ENCODE measurements at regions not wholly inside any gene's neighbourhood (a gene's known extent, or its start where the extent isn't known, plus 50 kb on each side); places are given as distances from the start of the nearest gene placed in this dataset.

- Histone ChIP-seq H3K27me3 (replicated peaks in 1 of 7) (peaks cover 0 to 32% (median 0%) of the 10 kb centered on the region in 7 donors), H3K9me3 (no peaks in the 10 kb centered on the region), H3K27ac (no peak overlapping the region), H3K4me3 (no peak overlapping the region), H3K36me3 (no peaks in the 10 kb centered on the region), H3K4me1 (no peaks in the 10 kb centered on the region)
- 74 to 80% (median 76%) methylated on average over 5 to 7 of the region's 7 CpGs for WGBS, 5 donors
- no peak for DNase-seq
- TF ChIP-seq CTCF (IDR thresholded peaks at IDR 0.05 in 8 of 11, conservative IDR thresholded peaks at IDR 0.05 in 3 of 11) (no peak), POLR2AphosphoS5 (IDR thresholded peaks at IDR 0.05) (no peak), POLR2A (IDR thresholded peaks at IDR 0.05) (no peak)
- intact Hi-C loops (cut with DNase I; ENCODE audit: low total_unique reads), result no loop called here
Measured at GRCh38 chr5:1965925-1966324, 83.2 kb upstream of the IRX4 start.

GRCh38 chr5:1963941-1964451 is 81.3 kb upstream of the IRX4 start:
- H3K4me1 ChIP-seq, result no peaks in the 10 kb centered on the region
- H3K4me3 ChIP-seq, result no peak overlapping the region
- H3K9me3 ChIP-seq, result no peaks in the 10 kb centered on the region
- no peak for DNase-seq
- WGBS, 5 donors, result 70 to 88% (median 81%) methylated on average over 9 to 14 of the region's 14 CpGs
- intact Hi-C loops (cut with DNase I; ENCODE audit: low total_unique reads), result no loop called here
- no peaks in the 10 kb centered on the region for H3K36me3 ChIP-seq
- no peak overlapping the region for H3K27ac ChIP-seq
- TF ChIP-seq POLR2AphosphoS5 (IDR thresholded peaks at IDR 0.05), result no peak
- TF ChIP-seq CTCF (IDR thresholded peaks at IDR 0.05 in 8 of 11, conservative IDR thresholded peaks at IDR 0.05 in 3 of 11), result no peak
- TF ChIP-seq POLR2A (IDR thresholded peaks at IDR 0.05), result no peak
- peaks cover 0 to 42% (median 0%) of the 10 kb centered on the region in 7 donors for H3K27me3 ChIP-seq (replicated peaks in 1 of 7)

GRCh38 chr5:1963358-1963757 is 80.6 kb upstream of the IRX4 start:
- TF ChIP-seq CTCF (IDR thresholded peaks at IDR 0.05 in 8 of 11, conservative IDR thresholded peaks at IDR 0.05 in 3 of 11) (no peak), POLR2AphosphoS5 (IDR thresholded peaks at IDR 0.05) (no peak), POLR2A (IDR thresholded peaks at IDR 0.05) (no peak)
- no peak for DNase-seq

GRCh38 chr5:1962619-1963355 is 80.1 kb upstream of the IRX4 start:
- Histone ChIP-seq H3K27me3 (replicated peaks in 1 of 7) (peaks cover 0 to 50% (median 0%) of the 10 kb centered on the region in 7 donors), H3K27ac (no peak overlapping the region), H3K36me3 (no peaks in the 10 kb centered on the region), H3K4me3 (no peak overlapping the region), H3K4me1 (no peaks in the 10 kb centered on the region), H3K9me3 (no peaks in the 10 kb centered on the region)
- intact Hi-C loops (cut with DNase I; ENCODE audit: low total_unique reads), result no loop called here
- TF ChIP-seq POLR2AphosphoS5 (IDR thresholded peaks at IDR 0.05), result no peak
- TF ChIP-seq POLR2A (IDR thresholded peaks at IDR 0.05), result no peak
- TF ChIP-seq CTCF (IDR thresholded peaks at IDR 0.05 in 8 of 11, conservative IDR thresholded peaks at IDR 0.05 in 3 of 11), result no peak
- 80 to 91% (median 83%) methylated on average over 13 of the region's 13 CpGs for WGBS, 5 donors
- DNase-seq, result no peak

More at GRCh38 chr5:1963358-1963757, 80.6 kb upstream of the IRX4 start:
- intact Hi-C loops (cut with DNase I; ENCODE audit: low total_unique reads), result no loop called here
- Histone ChIP-seq H3K4me3 (no peak overlapping the region), H3K27ac (no peak overlapping the region), H3K27me3 (replicated peaks in 1 of 7) (peaks cover 0 to 45% (median 0%) of the 10 kb centered on the region in 7 donors), H3K9me3 (no peaks in the 10 kb centered on the region), H3K4me1 (no peaks in the 10 kb centered on the region), H3K36me3 (no peaks in the 10 kb centered on the region)
- 79 to 96% (median 85%) methylated on average over 12 of the region's 12 CpGs for WGBS, 5 donors

Measured in spleen (tissue), 11 donors.